Adrenal gland (tissue), 5 donors: ENCODE measurements at regions not wholly inside any gene's neighbourhood (a gene's known extent, or its start where the extent isn't known, plus 50 kb on each side); places are given as distances from the start of the nearest gene placed in this dataset.

Experiments used
- POLR2A ChIP-seq, 2 donors: fragments of 450-650 bp; IDR thresholded peaks; one replicate each; pipeline ENCODE4 v1.6.1; 2017; ENCODE audit warnings: antibody characterized with exemption in 2 of 2, mild to moderate bottlenecking in 2 of 2, moderate library complexity in 1 of 2
- TF ChIP-seq, protein P1 (sequence below), 6 experiments: fragments of 450-650 bp in 4 of 6; fragments of 200-600 bp in 2 of 6; sonication (generic) in 1 of 6; IDR thresholded peaks; 1 replicate in 5 of 6; 2 replicates in 1 of 6; pipeline versions ENCODE4 v1.5.1 to v1.8.0; 2016 to 2021; ENCODE audit warnings: antibody characterized with exemption in 6 of 6, mild to moderate bottlenecking in 2 of 6, moderate library complexity in 1 of 6
- donor health status: DM: no; HTN: no; CAD: no.

DNA sequence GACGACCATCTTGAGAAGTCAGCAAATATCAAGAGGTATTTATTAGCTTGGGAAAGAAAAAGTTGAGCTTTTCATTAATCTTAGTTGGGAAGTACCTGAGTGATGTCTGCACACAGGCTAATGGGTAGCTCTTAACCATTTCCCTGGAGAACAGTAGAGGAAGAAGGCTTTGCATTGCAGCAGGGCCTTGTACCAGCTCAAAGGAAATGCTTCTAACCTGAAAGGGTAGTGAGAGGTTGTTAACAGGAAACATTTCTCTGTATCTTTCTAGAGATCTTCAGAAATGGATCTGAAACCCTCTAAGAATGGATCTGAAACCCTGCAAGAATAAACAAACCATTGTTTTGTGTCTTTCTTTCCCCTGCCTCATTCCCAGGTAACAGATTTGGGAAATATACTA is 393.3 kb downstream of the PLK2 start:
- TF ChIP-seq, protein P1, sequence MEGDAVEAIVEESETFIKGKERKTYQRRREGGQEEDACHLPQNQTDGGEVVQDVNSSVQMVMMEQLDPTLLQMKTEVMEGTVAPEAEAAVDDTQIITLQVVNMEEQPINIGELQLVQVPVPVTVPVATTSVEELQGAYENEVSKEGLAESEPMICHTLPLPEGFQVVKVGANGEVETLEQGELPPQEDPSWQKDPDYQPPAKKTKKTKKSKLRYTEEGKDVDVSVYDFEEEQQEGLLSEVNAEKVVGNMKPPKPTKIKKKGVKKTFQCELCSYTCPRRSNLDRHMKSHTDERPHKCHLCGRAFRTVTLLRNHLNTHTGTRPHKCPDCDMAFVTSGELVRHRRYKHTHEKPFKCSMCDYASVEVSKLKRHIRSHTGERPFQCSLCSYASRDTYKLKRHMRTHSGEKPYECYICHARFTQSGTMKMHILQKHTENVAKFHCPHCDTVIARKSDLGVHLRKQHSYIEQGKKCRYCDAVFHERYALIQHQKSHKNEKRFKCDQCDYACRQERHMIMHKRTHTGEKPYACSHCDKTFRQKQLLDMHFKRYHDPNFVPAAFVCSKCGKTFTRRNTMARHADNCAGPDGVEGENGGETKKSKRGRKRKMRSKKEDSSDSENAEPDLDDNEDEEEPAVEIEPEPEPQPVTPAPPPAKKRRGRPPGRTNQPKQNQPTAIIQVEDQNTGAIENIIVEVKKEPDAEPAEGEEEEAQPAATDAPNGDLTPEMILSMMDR (IDR thresholded peaks at IDR 0.05), result no peak
- TF ChIP-seq POLR2A (IDR thresholded peaks at IDR 0.05), result no peak
